NCI-H146 (cell line): ENCODE measurements at regions not wholly inside any gene's neighbourhood (a gene's known extent, or its start where the extent isn't known, plus 50 kb on each side); places are given as distances from the start of the nearest gene placed in this dataset.

Experiments used
- DNase-seq: peaks from one replicate; lab custom pipeline; 2025; lab: John Stamatoyannopoulos, UW

- peak; percentile 91 for DNase-seq
Observed at GRCh38 chr18:72692086-72692485, 147.9 kb upstream of the CBLN2 start.

GRCh38 chr18:72687736-72688135, 143.6 kb upstream of the CBLN2 start:
- DNase-seq, result no peak

GRCh38 chr18:72675394-72675793, 131.3 kb upstream of the CBLN2 start:
- DNase-seq, result no peak

GRCh38 chr18:72674710-72675109, 130.6 kb upstream of the CBLN2 start:
- DNase-seq, result no peak

- no peak for DNase-seq
Observed at GRCh38 chr18:72673242-72673641, 129.1 kb upstream of the CBLN2 start.

- peak; percentile 49 for DNase-seq
Observed at GRCh38 chr18:72672364-72673184, 128.4 kb upstream of the CBLN2 start.

- no peak for DNase-seq
Observed at GRCh38 chr18:72667932-72668331, 123.8 kb upstream of the CBLN2 start.

GRCh38 chr18:72652990-72653593, 109.0 kb upstream of the CBLN2 start:
- DNase-seq, result peak; percentile 77

- DNase-seq, result no peak
Observed at GRCh38 chr18:72651033-72651432, 106.9 kb upstream of the CBLN2 start.

- DNase-seq, result no peak
Observed at GRCh38 chr18:72648481-72648960, 104.4 kb upstream of the CBLN2 start.

GRCh38 chr18:72648079-72648478, 103.9 kb upstream of the CBLN2 start:
- DNase-seq, result no peak

- DNase-seq, result no peak
Observed at GRCh38 chr18:72640557-72640956, 96.4 kb upstream of the CBLN2 start.

- no peak for DNase-seq
Observed at GRCh38 chr18:72638376-72638775, 94.2 kb upstream of the CBLN2 start.

- DNase-seq, result no peak
Observed at GRCh38 chr18:72637721-72638120, 93.6 kb upstream of the CBLN2 start.

- no peak for DNase-seq
Observed at GRCh38 chr18:72637299-72637698, 93.2 kb upstream of the CBLN2 start.

GRCh38 chr18:72636611-72637010, 92.5 kb upstream of the CBLN2 start:
- DNase-seq, result no peak

GRCh38 chr18:72634500-72634899, 90.4 kb upstream of the CBLN2 start:
- no peak for DNase-seq

GRCh38 chr18:72630991-72631390, 86.8 kb upstream of the CBLN2 start:
- DNase-seq, result no peak

- DNase-seq, result no peak
Observed at GRCh38 chr18:72623444-72623843, 79.3 kb upstream of the CBLN2 start.

- DNase-seq, result no peak
Observed at GRCh38 chr18:72613534-72613930, 69.4 kb upstream of the CBLN2 start.

GRCh38 chr18:72612894-72613533, 68.9 kb upstream of the CBLN2 start:
- DNase-seq, result no peak

- DNase-seq, result no peak
Observed at GRCh38 chr18:72605376-72605775, 61.2 kb upstream of the CBLN2 start.

- no peak for DNase-seq
Observed at GRCh38 chr18:72601944-72602343, 57.8 kb upstream of the CBLN2 start.
